Liver (tissue), 8 donors: ENCODE measurements at regions not wholly inside any gene's neighbourhood (a gene's known extent, or its start where the extent isn't known, plus 50 kb on each side); places are given as distances from the start of the nearest gene placed in this dataset.

ENCODE experiments used
- DNase-seq: peaks from one replicate; pipeline ENCODE4 v3.0.0-alpha.2; 2017; ENCODE audit warnings: low spot score
- H3K27ac ChIP-seq, 2 donors: one replicate each; pipeline ENCODE4 v1.7.0; 2013; ENCODE audit warnings: inconsistent platforms in 2 of 2, low read length in 2 of 2, control low read depth in 1 of 2, low read depth in 1 of 2, mild to moderate bottlenecking in 1 of 2
- H3K27me3 ChIP-seq, 4 donors: one replicate each; pipeline versions ENCODE4 v1.6.1 to v1.7.0; 2013; ENCODE audit warnings: low read length in 3 of 4, inconsistent platforms in 1 of 4, mild to moderate bottlenecking in 1 of 4, moderate library complexity in 1 of 4; ENCODE audit not compliant: control insufficient read depth in 4 of 4, insufficient read depth in 4 of 4
- H3K36me3 ChIP-seq, 4 donors: one replicate each; pipeline versions ENCODE4 v1.6.1 to v1.7.0; 2013; ENCODE audit warnings: low read length in 3 of 4, mild to moderate bottlenecking in 3 of 4, low read depth in 1 of 4, moderate library complexity in 1 of 4; ENCODE audit not compliant: control insufficient read depth in 4 of 4, insufficient read depth in 3 of 4
- H3K4me1 ChIP-seq, 4 donors: one replicate each; pipeline versions ENCODE4 v1.6.1 to v1.7.0; 2013; ENCODE audit warnings: low read length in 3 of 4, mild to moderate bottlenecking in 3 of 4, moderate library complexity in 1 of 4; ENCODE audit not compliant: control insufficient read depth in 4 of 4, insufficient read depth in 4 of 4
- H3K4me3 ChIP-seq, 3 donors: one replicate each; pipeline versions ENCODE4 v1.6.1 to v1.7.0; 2013; ENCODE audit warnings: low read length in 3 of 3, control low read depth in 1 of 3, low read depth in 1 of 3, mild to moderate bottlenecking in 1 of 3
- H3K9ac ChIP-seq, 2 donors: one replicate each; pipeline ENCODE4 v1.7.0; 2013; ENCODE audit warnings: low read length in 2 of 2, mild to moderate bottlenecking in 2 of 2, moderate library complexity in 2 of 2, control low read depth in 1 of 2, low read depth in 1 of 2
- H3K9me3 ChIP-seq, 4 donors: one replicate each; pipeline versions ENCODE4 v1.6.1 to v1.7.0; 2013; ENCODE audit warnings: low read length in 3 of 4; ENCODE audit not compliant: control insufficient read depth in 4 of 4
- CTCF ChIP-seq: fragments of 150-350 bp; IDR thresholded peaks from 2 replicates; pipeline ENCODE4 v1.5.1; 2017; ENCODE audit warnings: improper control_type of control experiment, low read depth, low read length; ENCODE audit not compliant: missing input control
- EGR1 ChIP-seq, 2 donors: IDR thresholded peaks; 2 replicates each; pipeline ENCODE4 v1.6.1; 2016 to 2018; ENCODE audit warnings: antibody characterized with exemption in 2 of 2, low read depth in 2 of 2
- FOXA2 ChIP-seq: IDR thresholded peaks from 2 replicates; pipeline ENCODE4 v1.6.1; 2016; ENCODE audit warnings: antibody characterized with exemption
- GABPA ChIP-seq, 2 donors: IDR thresholded peaks in 1 of 2; conservative IDR thresholded peaks in 1 of 2; 2 replicates each; pipeline ENCODE4 v1.6.1; 2016; ENCODE audit warnings: antibody characterized with exemption in 2 of 2, mild to moderate bottlenecking in 1 of 2, moderate library complexity in 1 of 2
- HNF4A ChIP-seq, 2 donors: conservative IDR thresholded peaks; 2 replicates each; pipeline ENCODE4 v1.6.1; 2016; ENCODE audit warnings: antibody characterized with exemption in 2 of 2, mild to moderate bottlenecking in 2 of 2
- JUND ChIP-seq, 2 donors: IDR thresholded peaks; 2 replicates each; pipeline ENCODE4 v1.6.1; 2016; ENCODE audit warnings: antibody characterized with exemption in 2 of 2
- MAX ChIP-seq: IDR thresholded peaks from 2 replicates; pipeline ENCODE4 v1.6.1; 2016; ENCODE audit warnings: antibody characterized with exemption
- REST ChIP-seq: IDR thresholded peaks from 2 replicates; pipeline ENCODE4 v1.6.1; 2016; ENCODE audit warnings: antibody characterized with exemption, mild to moderate bottlenecking
- TAF1 ChIP-seq: conservative IDR thresholded peaks from 2 replicates; pipeline ENCODE4 v1.6.1; 2016; ENCODE audit warnings: antibody characterized with exemption, mild to moderate bottlenecking
- YY1 ChIP-seq: IDR thresholded peaks from 2 replicates; pipeline ENCODE4 v1.6.1; 2016; ENCODE audit warnings: antibody characterized with exemption, mild to moderate bottlenecking
- ZBTB33 ChIP-seq: IDR thresholded peaks from 2 replicates; pipeline ENCODE4 v1.6.1; 2016; ENCODE audit warnings: antibody characterized with exemption
- WGBS: extraction: QIAGEN DNeasy Blood & Tissue Kit; methylation state at CpG from one replicate; pipeline ENCODE4 v1.1.7; 2013; 5-methylcytosine and 5-hydroxymethylcytosine counted together
- donor health status: healthy.
- donor health status: healthy.
- donor health status: healthy.
- donor health status: healthy.
- donor health status: healthy.

- Histone ChIP-seq H3K27ac (no peak overlapping the region), H3K36me3 (no peaks in the 10 kb centered on the region), H3K4me3 (no peak overlapping the region), H3K27me3 (peaks cover 0 to 4% (median 0%) of the 10 kb centered on the region in 4 donors), H3K9me3 (peaks cover 6 to 10% (median 8%) of the 10 kb centered on the region in 4 donors), H3K9ac (no peak overlapping the region), H3K4me1 (no peaks in the 10 kb centered on the region)
- 78% methylated on average over 6 of the region's 6 CpGs for WGBS
- TF ChIP-seq JUND (IDR thresholded peaks at IDR 0.05) = no peak
- no peak for DNase-seq
Measured at GRCh38 chr13:111482126-111482525, 161.7 kb downstream of the TEX29 start.

- WGBS = 89% methylated on average over 18 of the region's 18 CpGs
Measured at GRCh38 chr13:111482806-111483620, 162.6 kb downstream of the TEX29 start.

More at GRCh38 chr13:111482806-111483620, 162.6 kb downstream of the TEX29 start:
- TF ChIP-seq MAX (no peak), FOXA2 (no peak), ZBTB33 (no peak), GABPA (IDR thresholded peaks at IDR 0.05 in 1 of 2, conservative IDR thresholded peaks at IDR 0.05 in 1 of 2) (no peak), REST (no peak), TAF1 (no peak), HNF4A (conservative IDR thresholded peaks at IDR 0.05) (no peak), JUND (IDR thresholded peaks at IDR 0.05) (no peak), CTCF (no peak), EGR1 (IDR thresholded peaks at IDR 0.05; ENCODE audit: low read depth in 2 of 2) (no peak), YY1 (no peak)
- Histone ChIP-seq H3K9me3 (peaks cover 6 to 16% (median 10%) of the 10 kb centered on the region in 4 donors), H3K36me3 (no peaks in the 10 kb centered on the region), H3K27me3 (peaks cover 0 to 4% (median 0%) of the 10 kb centered on the region in 4 donors), H3K4me3 (no peak overlapping the region), H3K27ac (no peak overlapping the region), H3K4me1 (no peaks in the 10 kb centered on the region), H3K9ac (no peak overlapping the region)
- DNase-seq = no peak
